Dendritic cell treated with granulocyte-macrophage colony-stimulating factor and Interleukin-4, amounts not matched to agents 40 ng/mL and 50 ng/mL, for 4 days (primary cell): ENCODE measurements at regions not wholly inside any gene's neighbourhood (a gene's known extent, or its start where the extent isn't known, plus 50 kb on each side); places are given as distances from the start of the nearest gene placed in this dataset.

Experiments
- H3K27ac Mint-ChIP-seq: one replicate; pipeline ENCODE4 v1.8.0; 2022; ENCODE audit warnings: mild to moderate bottlenecking, mixed read lengths
- H3K27me3 Mint-ChIP-seq: one replicate; pipeline ENCODE4 v1.8.0; 2022; ENCODE audit warnings: mild to moderate bottlenecking, mixed read lengths
- H3K36me3 Mint-ChIP-seq: one replicate; pipeline ENCODE4 v1.8.0; 2022; ENCODE audit warnings: low read depth, mixed read lengths
- H3K4me1 Mint-ChIP-seq: one replicate; pipeline ENCODE4 v1.8.0; 2022; ENCODE audit warnings: low read depth, mixed read lengths
- H3K4me3 Mint-ChIP-seq: one replicate; pipeline ENCODE4 v1.8.0; 2022; ENCODE audit warnings: mild to moderate bottlenecking, moderate library complexity, mixed read lengths
- H3K9me3 Mint-ChIP-seq: one replicate; pipeline ENCODE4 v1.8.0; 2022; ENCODE audit warnings: mixed read lengths
- intact Hi-C: fragments of 100-400 bp; cut with micrococcal nuclease; formaldehyde crosslinking; loops from one replicate; pipeline ENCODE4 v1.15.0; 2022

DNA sequence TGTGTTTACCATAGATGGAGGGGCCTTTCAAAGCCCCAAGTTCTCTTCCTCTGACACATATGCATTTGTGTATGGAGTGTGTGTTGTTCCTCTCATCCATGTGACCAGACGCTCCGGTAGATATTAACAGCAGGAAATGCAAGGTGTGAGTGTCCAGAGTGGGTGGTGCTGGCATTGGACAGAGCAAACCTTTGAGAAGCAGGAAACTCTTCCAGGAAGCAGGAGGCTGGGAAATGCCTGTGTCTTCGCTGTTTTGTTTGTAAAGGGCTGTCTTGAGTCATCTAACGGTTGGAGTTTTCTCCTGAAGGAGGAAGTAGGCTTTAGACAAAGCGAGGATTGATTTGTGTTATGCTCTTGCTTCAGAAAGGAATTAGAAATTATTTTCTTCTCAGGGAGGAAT, 370.9 kb downstream of the PLK2 start:
- Mint-ChIP-seq H3K36me3 (no peaks in the 10 kb centered on the region), H3K9me3 (no peaks in the 10 kb centered on the region), H3K27ac (no peak overlapping the region), H3K4me1 (no peaks in the 10 kb centered on the region), H3K27me3 (no peaks in the 10 kb centered on the region), H3K4me3 (no peak overlapping the region)
- intact Hi-C loops = no loop called here

DNA sequence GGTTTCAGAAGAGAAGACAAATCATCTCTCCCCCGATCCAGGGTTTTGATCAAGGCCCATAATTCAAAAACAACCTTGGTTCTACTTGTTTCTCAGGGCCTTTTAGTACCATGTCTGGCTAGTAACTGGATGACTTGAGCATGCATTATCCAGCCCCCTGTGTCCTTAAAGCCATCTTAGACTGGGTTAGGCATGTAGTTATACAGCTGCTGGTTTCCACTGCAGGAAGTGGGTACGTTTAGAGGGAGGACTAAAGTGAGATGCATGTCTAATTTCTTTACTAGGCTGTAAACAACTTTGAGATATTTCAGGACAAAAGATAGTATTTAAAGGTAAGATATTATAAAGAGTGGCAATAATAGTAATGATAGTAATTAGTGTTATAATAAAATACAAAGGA, 372.0 kb downstream of the PLK2 start:
- Mint-ChIP-seq H3K36me3 (no peaks in the 10 kb centered on the region), H3K4me1 (no peaks in the 10 kb centered on the region), H3K27ac (no peak overlapping the region), H3K9me3 (no peaks in the 10 kb centered on the region), H3K4me3 (no peak overlapping the region), H3K27me3 (no peaks in the 10 kb centered on the region)
- intact Hi-C loops = no loop called here

DNA sequence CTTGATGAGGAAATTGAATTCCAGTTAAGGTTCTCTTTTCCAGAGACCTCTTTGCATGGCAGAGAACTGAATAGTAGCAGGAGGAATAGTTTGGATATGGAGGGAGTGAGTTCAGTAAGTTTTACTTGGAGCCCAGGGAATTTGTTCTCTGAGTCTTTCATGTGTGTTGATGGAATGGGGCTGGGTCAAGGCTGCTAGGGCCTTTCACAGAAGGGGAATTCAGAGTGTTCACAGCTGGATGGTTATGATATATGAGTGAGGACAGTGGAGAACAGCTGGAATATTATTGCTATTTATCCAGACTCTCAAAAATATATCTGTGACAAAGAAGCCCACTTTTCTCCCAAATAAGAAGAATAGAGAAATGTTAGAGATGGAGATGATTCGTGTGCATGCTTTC, 372.8 kb downstream of the PLK2 start:
- no peaks in the 10 kb centered on the region for H3K4me1 Mint-ChIP-seq
- no peaks in the 10 kb centered on the region for H3K36me3 Mint-ChIP-seq
- H3K27ac Mint-ChIP-seq = no peak overlapping the region
- H3K4me3 Mint-ChIP-seq = no peak overlapping the region
- no peaks in the 10 kb centered on the region for H3K27me3 Mint-ChIP-seq
- intact Hi-C loops = no loop called here
- H3K9me3 Mint-ChIP-seq = no peaks in the 10 kb centered on the region

DNA sequence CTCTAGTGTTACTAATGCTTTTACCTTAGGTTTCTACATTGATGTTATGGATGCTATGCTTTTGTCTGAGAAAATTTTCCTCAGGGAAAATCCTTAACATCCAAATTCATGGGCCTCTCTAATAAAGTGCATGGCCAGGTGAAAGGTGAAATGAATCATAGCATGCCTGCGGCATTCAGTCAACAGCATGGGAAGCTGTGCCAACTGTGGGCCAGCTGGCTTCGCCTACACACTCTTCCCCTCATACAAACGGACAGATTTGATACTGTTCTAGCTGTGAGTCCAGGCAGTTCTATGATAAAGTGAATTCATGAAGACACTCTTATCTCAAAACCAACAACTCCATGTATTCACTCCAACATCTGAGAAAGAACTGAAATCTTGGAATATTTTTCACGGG, 374.1 kb downstream of the PLK2 start:
- Mint-ChIP-seq H3K27ac (no peak overlapping the region), H3K9me3 (no peaks in the 10 kb centered on the region), H3K27me3 (no peaks in the 10 kb centered on the region), H3K4me1 (no peaks in the 10 kb centered on the region), H3K4me3 (no peak overlapping the region), H3K36me3 (no peaks in the 10 kb centered on the region)
- intact Hi-C loops = no loop called here

DNA sequence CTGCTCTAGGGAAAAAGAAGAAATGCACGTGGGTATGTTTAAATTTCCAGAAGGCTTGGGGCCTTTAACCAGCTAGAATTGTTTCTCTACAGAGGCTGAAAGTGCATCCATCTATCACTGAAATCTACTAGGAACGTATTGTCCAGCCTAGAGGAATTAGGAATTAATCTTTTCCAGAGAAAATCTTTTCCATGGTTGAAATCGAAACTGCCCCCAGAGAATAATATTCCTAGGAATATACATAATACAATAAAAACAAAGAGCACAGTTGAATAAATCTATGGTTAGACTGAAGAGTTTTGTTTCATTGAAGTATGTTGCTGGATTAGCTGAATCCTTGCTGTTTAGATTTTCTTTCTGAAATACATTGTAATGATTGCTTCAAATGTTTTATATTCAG, 378.5 kb downstream of the PLK2 start:
- H3K27ac Mint-ChIP-seq = no peak overlapping the region
- H3K4me1 Mint-ChIP-seq = no peaks in the 10 kb centered on the region
- H3K4me3 Mint-ChIP-seq = no peak overlapping the region
- H3K27me3 Mint-ChIP-seq = no peaks in the 10 kb centered on the region
- H3K36me3 Mint-ChIP-seq = no peaks in the 10 kb centered on the region
- intact Hi-C loops = no loop called here
- no peaks in the 10 kb centered on the region for H3K9me3 Mint-ChIP-seq

DNA sequence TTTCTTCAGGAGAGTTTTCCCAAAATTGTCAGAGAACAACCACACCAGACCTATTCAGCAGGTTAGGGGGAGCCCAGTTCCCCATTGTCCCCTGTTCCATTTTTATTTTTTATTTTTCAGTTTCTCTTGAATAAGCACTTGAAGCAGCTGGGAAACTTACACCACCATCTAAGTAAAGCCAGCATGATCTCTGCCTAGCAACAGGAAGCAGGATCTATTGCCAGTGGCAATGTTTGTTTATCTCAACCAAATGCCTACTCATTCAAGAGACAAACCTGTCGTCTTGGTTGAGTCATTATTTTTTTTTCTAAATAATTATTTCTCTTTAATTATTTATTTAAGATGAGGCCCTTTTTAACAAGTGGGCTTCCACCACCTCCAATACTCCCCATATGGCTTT, 379.3 kb downstream of the PLK2 start:
- H3K4me3 Mint-ChIP-seq = no peak overlapping the region
- no peaks in the 10 kb centered on the region for H3K4me1 Mint-ChIP-seq
- H3K27ac Mint-ChIP-seq = no peak overlapping the region
- H3K36me3 Mint-ChIP-seq = no peaks in the 10 kb centered on the region
- no peaks in the 10 kb centered on the region for H3K27me3 Mint-ChIP-seq
- intact Hi-C loops = no loop called here
- H3K9me3 Mint-ChIP-seq = no peaks in the 10 kb centered on the region

DNA sequence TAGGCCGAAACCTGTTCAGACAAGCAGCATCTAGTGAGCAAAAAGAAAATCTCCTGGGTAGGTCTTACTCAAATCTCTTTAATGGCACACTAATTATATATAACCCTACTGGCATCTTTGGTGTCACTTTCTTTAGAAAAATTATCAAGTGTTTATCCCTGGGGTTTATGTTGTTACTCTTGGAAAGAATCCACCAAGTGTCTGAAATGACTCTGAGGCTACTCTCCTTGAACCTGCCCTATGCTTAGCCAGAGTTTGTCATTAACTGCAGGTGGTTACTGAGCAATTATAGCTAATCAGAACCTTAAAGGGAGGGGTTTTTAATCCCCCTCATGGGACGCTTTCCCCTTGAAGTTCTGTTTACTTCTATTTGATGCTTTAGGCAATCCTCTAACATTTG, 381.9 kb downstream of the PLK2 start:
- no peak overlapping the region for H3K4me3 Mint-ChIP-seq
- H3K36me3 Mint-ChIP-seq = no peaks in the 10 kb centered on the region
- no peaks in the 10 kb centered on the region for H3K9me3 Mint-ChIP-seq
- no peak overlapping the region for H3K27ac Mint-ChIP-seq
- H3K27me3 Mint-ChIP-seq = no peaks in the 10 kb centered on the region
- H3K4me1 Mint-ChIP-seq = no peaks in the 10 kb centered on the region
- intact Hi-C loops = no loop called here

DNA sequence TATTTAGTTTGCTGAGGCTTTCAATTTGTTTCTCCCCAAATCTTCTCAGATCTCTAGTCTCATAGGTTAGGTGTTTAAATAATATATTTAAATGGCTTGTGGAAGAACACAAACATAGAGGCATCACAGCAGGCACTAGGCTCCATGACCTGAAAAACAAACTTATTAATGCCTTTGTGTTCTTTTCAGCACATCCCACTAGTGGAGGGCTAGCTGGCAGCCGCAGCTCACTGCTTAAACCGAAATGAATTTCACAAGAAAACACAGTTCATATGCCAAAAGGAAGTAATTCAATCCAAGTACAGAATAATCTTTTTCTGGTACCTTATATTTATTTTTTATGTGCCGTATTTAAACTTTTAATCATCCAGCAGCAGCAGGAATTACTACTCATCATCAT, 382.5 kb downstream of the PLK2 start:
- Mint-ChIP-seq H3K9me3 (no peaks in the 10 kb centered on the region), H3K36me3 (no peaks in the 10 kb centered on the region), H3K4me1 (no peaks in the 10 kb centered on the region), H3K27me3 (no peaks in the 10 kb centered on the region), H3K27ac (no peak overlapping the region), H3K4me3 (no peak overlapping the region)
- intact Hi-C loops = no loop called here

DNA sequence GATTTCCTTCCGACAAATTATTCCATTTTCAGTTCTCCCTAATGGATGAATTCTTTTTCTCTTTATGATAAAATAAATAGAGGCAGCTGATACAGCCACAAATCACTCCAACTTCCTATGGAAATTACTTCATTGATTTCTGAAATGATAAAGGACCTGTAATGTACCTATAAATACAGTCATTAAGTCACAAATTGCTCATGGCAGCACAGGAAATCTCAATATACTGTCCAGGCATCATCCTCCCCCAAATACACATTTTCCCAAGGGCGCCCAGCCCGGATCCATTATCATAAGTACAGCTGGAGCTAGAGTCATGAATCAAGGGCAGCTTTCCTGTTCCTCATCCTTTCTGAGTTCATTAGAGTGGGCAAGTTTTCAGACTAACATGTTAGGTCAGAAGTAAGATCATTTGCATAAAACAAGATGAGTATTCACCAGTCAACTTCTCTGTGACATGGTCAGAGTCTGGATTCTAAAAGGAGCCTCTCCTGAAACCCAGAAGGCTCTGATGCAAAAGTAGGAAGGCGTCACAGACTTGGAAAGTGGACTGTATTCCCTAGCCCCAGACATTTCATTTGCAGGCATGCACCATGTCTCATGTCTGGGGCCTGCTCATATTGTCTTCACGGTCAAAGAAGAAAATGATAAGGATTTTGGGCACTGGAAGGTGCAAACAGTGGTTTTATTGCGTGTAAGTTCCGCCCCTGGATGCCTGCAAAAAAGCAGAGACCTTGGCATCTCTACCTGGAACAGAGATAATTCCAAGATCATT, 383.2 kb downstream of the PLK2 start:
- H3K27me3 Mint-ChIP-seq = no peaks in the 10 kb centered on the region
- no peak overlapping the region for H3K4me3 Mint-ChIP-seq
- no peaks in the 10 kb centered on the region for H3K9me3 Mint-ChIP-seq
- H3K36me3 Mint-ChIP-seq = no peaks in the 10 kb centered on the region
- no peaks in the 10 kb centered on the region for H3K4me1 Mint-ChIP-seq
- intact Hi-C loops = no loop called here
- no peak overlapping the region for H3K27ac Mint-ChIP-seq

DNA sequence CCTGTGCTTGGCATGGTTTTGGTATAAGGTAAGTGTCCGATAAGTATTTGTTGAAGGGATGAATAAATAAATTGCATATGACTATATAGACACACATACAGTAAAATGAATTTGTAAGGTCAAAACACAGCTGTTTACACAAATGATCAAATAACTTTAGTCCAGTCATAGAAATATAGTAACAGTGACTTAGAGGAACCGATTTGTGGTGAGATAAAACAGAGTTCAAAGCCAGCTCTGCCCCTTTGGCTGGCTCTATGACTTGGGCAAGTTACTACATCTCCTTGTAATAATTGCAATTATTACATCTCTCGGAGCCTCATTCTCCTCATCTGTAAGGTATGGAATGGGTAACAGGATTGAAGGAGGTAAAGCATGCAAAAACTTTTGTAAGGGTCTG, 384.0 kb downstream of the PLK2 start:
- Mint-ChIP-seq H3K27ac (no peak overlapping the region), H3K4me3 (no peak overlapping the region), H3K9me3 (no peaks in the 10 kb centered on the region), H3K36me3 (no peaks in the 10 kb centered on the region), H3K4me1 (no peaks in the 10 kb centered on the region), H3K27me3 (no peaks in the 10 kb centered on the region)
- intact Hi-C loops = no loop called here

DNA sequence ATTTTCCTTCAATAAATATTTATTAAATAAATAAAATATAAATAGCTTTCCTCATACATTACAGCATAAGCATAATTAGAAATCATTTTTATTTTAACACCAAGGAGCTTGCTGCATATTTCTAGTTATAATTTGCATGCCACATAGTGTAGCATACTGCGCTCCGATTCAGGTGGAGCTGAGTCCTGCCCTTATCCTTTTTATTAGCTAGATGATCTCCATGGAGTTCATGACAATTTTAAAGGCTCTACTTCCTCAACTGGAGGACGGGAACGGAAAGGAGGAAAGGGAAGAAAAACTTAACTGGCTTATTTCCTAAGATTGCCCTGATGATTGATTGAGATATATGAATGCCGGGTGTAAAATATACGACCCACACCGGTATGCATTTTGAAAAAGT, 385.2 kb downstream of the PLK2 start:
- Mint-ChIP-seq H3K27me3 (no peaks in the 10 kb centered on the region), H3K9me3 (no peaks in the 10 kb centered on the region), H3K36me3 (no peaks in the 10 kb centered on the region), H3K27ac (no peak overlapping the region), H3K4me3 (no peak overlapping the region), H3K4me1 (no peaks in the 10 kb centered on the region)
- intact Hi-C loops = no loop called here

DNA sequence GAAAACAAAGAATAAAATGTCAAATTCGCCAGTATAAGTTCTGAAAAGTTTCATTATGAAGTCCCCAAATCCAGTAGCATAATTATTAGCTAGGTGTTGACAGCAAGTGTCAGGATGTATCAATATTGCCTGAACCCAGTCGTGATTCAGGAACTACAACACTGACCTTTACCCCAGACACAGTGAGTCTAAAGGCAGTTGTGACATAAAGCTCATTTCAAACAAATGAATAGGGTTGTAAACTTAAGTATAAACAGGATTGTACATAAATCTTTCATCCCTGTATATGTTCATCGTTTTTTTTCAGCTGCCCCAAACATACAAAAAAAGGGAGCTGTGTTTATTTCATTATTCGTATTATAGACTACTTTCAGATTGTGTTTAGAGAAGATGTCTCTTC, 385.7 kb downstream of the PLK2 start:
- H3K27ac Mint-ChIP-seq = no peak overlapping the region
- H3K4me1 Mint-ChIP-seq = no peaks in the 10 kb centered on the region
- no peaks in the 10 kb centered on the region for H3K36me3 Mint-ChIP-seq
- no peak overlapping the region for H3K4me3 Mint-ChIP-seq
- H3K9me3 Mint-ChIP-seq = no peaks in the 10 kb centered on the region
- intact Hi-C loops = no loop called here
- H3K27me3 Mint-ChIP-seq = no peaks in the 10 kb centered on the region

DNA sequence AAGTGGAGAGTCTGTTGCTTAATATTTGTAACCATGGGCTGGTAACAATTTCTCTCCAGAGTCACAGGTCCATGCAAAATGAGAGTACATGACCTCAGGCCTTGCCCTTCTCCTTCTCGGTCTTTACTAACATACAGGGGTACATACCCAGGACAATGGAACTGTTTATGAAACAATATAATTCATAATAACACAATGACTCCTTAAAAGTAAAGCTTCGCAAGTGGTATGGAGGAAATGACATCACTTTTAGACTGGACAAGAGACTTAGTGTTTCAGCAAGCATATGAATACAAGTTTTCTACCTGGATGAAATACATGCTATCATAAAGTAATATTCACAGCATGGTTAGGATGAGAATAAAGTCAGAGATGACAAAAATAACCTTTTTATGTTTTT, 386.6 kb downstream of the PLK2 start:
- intact Hi-C loops = no loop called here
- H3K27me3 Mint-ChIP-seq = no peaks in the 10 kb centered on the region
- H3K9me3 Mint-ChIP-seq = peaks cover 5% of the 10 kb centered on the region
- no peaks in the 10 kb centered on the region for H3K4me1 Mint-ChIP-seq
- H3K27ac Mint-ChIP-seq = no peak overlapping the region
- H3K4me3 Mint-ChIP-seq = no peak overlapping the region
- no peaks in the 10 kb centered on the region for H3K36me3 Mint-ChIP-seq

DNA sequence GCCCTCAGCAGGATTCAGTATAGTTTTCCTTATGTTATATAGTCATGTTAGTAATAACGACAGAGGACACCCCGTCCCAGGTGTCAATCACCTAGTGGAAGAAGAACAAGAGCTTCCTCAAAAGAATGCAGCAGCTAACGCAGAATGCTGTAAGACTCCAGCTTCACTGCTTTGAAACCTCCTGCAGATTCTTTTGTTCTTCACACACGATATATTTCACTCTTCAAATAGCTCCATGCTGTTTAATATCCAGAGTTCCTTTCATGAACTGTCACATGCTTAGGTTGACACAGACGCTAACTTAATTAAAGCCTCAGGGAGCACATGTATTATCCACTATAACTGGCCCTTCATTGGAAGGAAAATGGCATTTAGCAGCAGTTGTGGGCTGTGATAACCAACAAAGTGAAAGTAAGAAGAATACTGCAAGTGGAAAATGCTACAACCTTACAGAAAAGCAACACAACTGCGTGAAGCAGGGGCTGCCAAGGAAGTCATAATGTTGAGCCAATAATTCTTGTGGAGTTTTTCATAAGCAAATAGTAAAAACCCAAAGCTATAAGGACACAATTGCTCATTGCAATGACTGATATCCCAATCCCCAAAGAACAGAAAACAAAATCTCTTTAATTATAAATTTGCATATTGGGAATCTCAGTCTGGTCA, 387.5 kb downstream of the PLK2 start:
- H3K9me3 Mint-ChIP-seq = peaks cover 11% of the 10 kb centered on the region
- intact Hi-C loops = no loop called here
- no peak overlapping the region for H3K27ac Mint-ChIP-seq
- no peaks in the 10 kb centered on the region for H3K36me3 Mint-ChIP-seq
- no peaks in the 10 kb centered on the region for H3K4me1 Mint-ChIP-seq
- no peak overlapping the region for H3K4me3 Mint-ChIP-seq
- H3K27me3 Mint-ChIP-seq = no peaks in the 10 kb centered on the region

DNA sequence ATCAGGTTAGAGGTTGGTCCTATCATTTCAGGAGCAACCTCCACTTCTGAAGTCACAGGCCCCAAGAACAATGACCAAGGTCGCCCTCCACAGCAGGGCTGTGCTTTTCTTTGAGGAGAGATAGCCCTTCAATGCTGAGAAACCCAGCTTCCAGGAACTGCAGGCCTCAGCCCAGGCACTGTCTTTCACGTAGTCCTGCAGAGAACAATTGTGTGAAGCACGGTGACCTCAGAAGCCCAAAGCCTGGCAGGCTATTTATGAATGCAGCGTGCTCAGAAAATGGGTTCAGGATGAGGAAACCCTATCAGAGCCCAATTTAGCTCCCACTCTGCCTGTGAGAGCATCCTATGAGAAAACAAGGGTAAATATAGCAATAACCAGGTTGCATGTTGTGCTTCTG, 388.3 kb downstream of the PLK2 start:
- H3K27ac Mint-ChIP-seq = no peak overlapping the region
- no peaks in the 10 kb centered on the region for H3K27me3 Mint-ChIP-seq
- H3K36me3 Mint-ChIP-seq = no peaks in the 10 kb centered on the region
- no peaks in the 10 kb centered on the region for H3K4me1 Mint-ChIP-seq
- no peak overlapping the region for H3K4me3 Mint-ChIP-seq
- intact Hi-C loops = no loop called here
- peaks cover 11% of the 10 kb centered on the region for H3K9me3 Mint-ChIP-seq
